NB4 (cell line): ENCODE measurements at regions not wholly inside any gene's neighbourhood (a gene's known extent, or its start where the extent isn't known, plus 50 kb on each side); places are given as distances from the start of the nearest gene placed in this dataset.

Source experiments
- DNase-seq: peaks from one replicate; pipeline ENCODE4 v3.0.0; 2010; ENCODE audit warnings: low read depth
- H3K4me3 ChIP-seq: one replicate; pipeline ENCODE4 v1.5.1; 2011; ENCODE audit warnings: mild to moderate bottlenecking, low read depth, low read length, moderate library complexity
- CTCF ChIP-seq: IDR thresholded peaks from one replicate; pipeline ENCODE4 v1.5.1; 2012; ENCODE audit warnings: low read depth, low read length
- MAX ChIP-seq: IDR thresholded peaks from 2 replicates; pipeline ENCODE4 v1.6.1; 2011; ENCODE audit warnings: low read depth, low read length
- MYC ChIP-seq: IDR thresholded peaks from 2 replicates; pipeline ENCODE4 v1.6.1; 2011; ENCODE audit warnings: low read depth, low read length
- POLR2A ChIP-seq: IDR thresholded peaks from 2 replicates; pipeline ENCODE4 v1.6.1; 2011; ENCODE audit warnings: mild to moderate bottlenecking; ENCODE audit not compliant: insufficient read length; ENCODE audit errors: extremely low read depth

DNA sequence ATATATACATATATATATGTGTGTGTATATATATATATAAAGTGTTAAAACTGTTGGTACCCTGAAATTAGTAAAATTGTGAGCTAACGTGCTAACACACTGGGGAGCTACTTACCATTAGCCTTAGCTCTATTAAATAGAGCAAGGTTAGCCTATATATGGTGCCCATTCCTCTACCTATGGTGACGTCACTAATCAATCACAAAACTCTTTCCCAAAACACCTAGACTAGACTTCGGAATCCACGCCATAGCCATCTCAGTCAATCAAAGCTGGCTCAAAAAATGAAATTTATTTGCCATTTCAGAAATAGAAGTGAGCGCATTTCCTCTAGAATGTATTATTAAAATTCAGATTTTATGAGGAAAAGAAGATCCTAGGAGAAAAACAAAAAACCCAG lies 229.0 kb upstream of the TENM3 start:
- TF ChIP-seq MYC: no peak
- TF ChIP-seq POLR2A: no peak
- no peak for TF ChIP-seq CTCF
- TF ChIP-seq MAX: no peak
- DNase-seq: no peak
- no peak overlapping the region for H3K4me3 ChIP-seq

- H3K4me3 ChIP-seq: no peak overlapping the region
- no peak for TF ChIP-seq POLR2A
- no peak for TF ChIP-seq MAX
- TF ChIP-seq MYC: no peak
- no peak for TF ChIP-seq CTCF
- no peak for DNase-seq
These were observed 228.2 kb upstream of the TENM3 start for GRCh38 chr4:182015014-182015413.

GRCh38 chr4:182015893-182016292 lies 227.3 kb upstream of the TENM3 start:
- H3K4me3 ChIP-seq: no peak overlapping the region
- TF ChIP-seq POLR2A: no peak
- no peak for TF ChIP-seq CTCF
- no peak for TF ChIP-seq MYC
- TF ChIP-seq MAX: no peak
- DNase-seq: no peak

DNA sequence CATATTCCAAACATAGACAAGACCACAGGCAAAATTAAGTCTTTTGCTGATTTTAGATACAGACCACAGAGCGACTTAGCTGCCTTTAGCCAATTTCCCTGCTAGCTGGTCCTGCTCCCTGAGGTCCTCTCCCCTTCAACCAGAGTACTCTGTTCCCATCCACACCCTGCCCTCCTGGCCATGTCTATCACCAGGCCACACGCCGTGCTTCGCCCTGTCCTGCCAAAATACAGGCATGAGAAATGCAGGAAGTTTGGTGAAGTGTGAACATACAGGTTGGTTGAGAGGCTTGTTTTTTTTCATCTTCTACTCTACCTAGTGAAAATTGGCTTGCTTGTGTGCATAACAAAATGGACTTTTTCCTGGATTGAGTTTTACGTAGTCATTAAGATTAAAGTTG lies 226.2 kb upstream of the TENM3 start:
- no peak for DNase-seq
- H3K4me3 ChIP-seq: no peak overlapping the region
- no peak for TF ChIP-seq POLR2A

DNA sequence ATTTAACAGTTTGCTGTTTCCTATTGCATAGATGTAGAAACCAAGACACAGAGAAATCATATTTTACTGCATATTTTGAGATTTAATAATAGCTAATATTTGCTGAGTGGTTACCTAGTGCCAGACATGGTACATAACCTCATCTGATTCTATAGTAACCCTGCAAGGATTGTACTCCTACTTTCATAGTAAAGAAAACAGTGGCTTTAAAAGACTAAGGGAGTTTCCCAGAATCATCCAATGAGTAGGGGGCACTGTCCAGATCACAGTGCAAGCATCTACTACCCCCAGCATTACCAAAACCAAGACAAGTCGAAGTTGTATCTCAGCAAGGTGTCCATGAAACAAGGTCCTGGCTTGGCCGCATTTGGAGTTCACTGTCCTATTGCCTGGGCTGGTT lies 224.5 kb upstream of the TENM3 start:
- TF ChIP-seq CTCF: no peak
- no peak for TF ChIP-seq MYC
- no peak for TF ChIP-seq POLR2A
- TF ChIP-seq MAX: no peak
- DNase-seq: no peak
- H3K4me3 ChIP-seq: no peak overlapping the region

- DNase-seq: no peak
- H3K4me3 ChIP-seq: no peak overlapping the region
- TF ChIP-seq CTCF (no peak), MYC (no peak), POLR2A (no peak), MAX (no peak)
These were observed 224.0 kb upstream of the TENM3 start for GRCh38 chr4:182019148-182019652.
